ENCODE measurements at regions not wholly inside any gene's neighbourhood (a gene's known extent, or its start where the extent isn't known, plus 50 kb on each side); places are given as distances from the start of the nearest gene placed in this dataset.
A peak's percentile ranks its signal among the peaks of the same experiment; 100 is the strongest.

GRCh38 chr4:44848466-44848865, 122.1 kb upstream of the GNPDA2 start:
- TF ChIP-seq POLR2A (IDR thresholded peaks at IDR 0.05; ENCODE audit: low read depth) (no peak), POLR2AphosphoS5 (IDR thresholded peaks at IDR 0.05) (no peak), CTCF (IDR thresholded peaks at IDR 0.05) (no peak), EP300 (IDR thresholded peaks at IDR 0.05) (no peak)
- Histone ChIP-seq H3K36me3 (no peaks in the 10 kb centered on the region), H3K27me3 (no peaks in the 10 kb centered on the region), H3K27ac (replicated peaks in 1 of 4) (no peak overlapping the region), H3K9me3 (peaks cover 0 to 3% (median 0%) of the 10 kb centered on the region in 4 donors), H3K4me1 (no peaks in the 10 kb centered on the region), H3K4me3 (no peak overlapping the region)
- DNase-seq (ENCODE audit: extremely low spot score) = no peak
- intact Hi-C loops (cut with DNase I) = no loop called here

GRCh38 chr4:44845993-44846392, 119.6 kb upstream of the GNPDA2 start:
- 61% methylated on average over 4 of the region's 4 CpGs for WGBS
- Histone ChIP-seq H3K36me3 (no peaks in the 10 kb centered on the region), H3K27me3 (no peaks in the 10 kb centered on the region), H3K27ac (replicated peaks in 1 of 4) (peak overlapping the region in 1 of 4 donors; percentile 32), H3K4me1 (no peaks in the 10 kb centered on the region), H3K9me3 (no peaks in the 10 kb centered on the region), H3K4me3 (no peak overlapping the region)
- DNase-seq (ENCODE audit: extremely low spot score) = no peak
- intact Hi-C loops (cut with DNase I) = no loop called here
- no peak for TF ChIP-seq EP300 (IDR thresholded peaks at IDR 0.05)
- no peak for TF ChIP-seq POLR2A (IDR thresholded peaks at IDR 0.05; ENCODE audit: low read depth)
- TF ChIP-seq POLR2AphosphoS5 (IDR thresholded peaks at IDR 0.05) = no peak
- no peak for TF ChIP-seq CTCF (IDR thresholded peaks at IDR 0.05)

- DNase-seq (ENCODE audit: extremely low spot score) = no peak
- Histone ChIP-seq H3K4me1 (no peaks in the 10 kb centered on the region), H3K36me3 (no peaks in the 10 kb centered on the region), H3K27me3 (no peaks in the 10 kb centered on the region), H3K4me3 (no peak overlapping the region), H3K9me3 (no peaks in the 10 kb centered on the region), H3K27ac (replicated peaks in 1 of 4) (peak overlapping the region in 1 of 4 donors; percentile 32)
- WGBS = 50% methylated on average over 1 of the region's 1 CpG
- intact Hi-C loops (cut with DNase I) = no loop called here
- no peak for TF ChIP-seq POLR2A (IDR thresholded peaks at IDR 0.05; ENCODE audit: low read depth)
- TF ChIP-seq EP300 (IDR thresholded peaks at IDR 0.05) = no peak
- no peak for TF ChIP-seq POLR2AphosphoS5 (IDR thresholded peaks at IDR 0.05)
- no peak for TF ChIP-seq CTCF (IDR thresholded peaks at IDR 0.05)
Observed at GRCh38 chr4:44845309-44845708, 119.0 kb upstream of the GNPDA2 start.

- WGBS = 62% methylated on average over 4 of the region's 4 CpGs
- no peak for DNase-seq (ENCODE audit: extremely low spot score)
- no peaks in the 10 kb centered on the region for H3K9me3 ChIP-seq
- H3K4me3 ChIP-seq = no peak overlapping the region
- TF ChIP-seq POLR2A (IDR thresholded peaks at IDR 0.05; ENCODE audit: low read depth) (no peak), EP300 (IDR thresholded peaks at IDR 0.05) (no peak), CTCF (IDR thresholded peaks at IDR 0.05) (no peak), POLR2AphosphoS5 (IDR thresholded peaks at IDR 0.05) (no peak)
- no peaks in the 10 kb centered on the region for H3K36me3 ChIP-seq
- no peak overlapping the region for H3K27ac ChIP-seq (replicated peaks in 1 of 4)
- no peaks in the 10 kb centered on the region for H3K27me3 ChIP-seq
- intact Hi-C loops (cut with DNase I) = no loop called here
- H3K4me1 ChIP-seq = no peaks in the 10 kb centered on the region
Observed at GRCh38 chr4:44842531-44842930, 116.2 kb upstream of the GNPDA2 start.

GRCh38 chr4:44817930-44818329, 91.6 kb upstream of the GNPDA2 start:
- no peaks in the 10 kb centered on the region for H3K36me3 ChIP-seq
- 43% methylated on average over 2 of the region's 2 CpGs for WGBS
- H3K4me1 ChIP-seq = peaks cover 6 to 12% (median 6%) of the 10 kb centered on the region in 4 donors
- intact Hi-C loops (cut with DNase I) = no loop called here
- no peak for TF ChIP-seq CTCF (IDR thresholded peaks at IDR 0.05)
- TF ChIP-seq EP300 (IDR thresholded peaks at IDR 0.05) = no peak
- no peak for TF ChIP-seq POLR2AphosphoS5 (IDR thresholded peaks at IDR 0.05)
- TF ChIP-seq POLR2A (IDR thresholded peaks at IDR 0.05; ENCODE audit: low read depth) = no peak
- peaks cover 0 to under 1% (median 0%) of the 10 kb centered on the region in 4 donors for H3K9me3 ChIP-seq
- no peaks in the 10 kb centered on the region for H3K27me3 ChIP-seq
- peak overlapping the region in 3 of 4 donors; percentile 3 to 53 (median 40) for H3K27ac ChIP-seq (replicated peaks in 1 of 4)
- no peak overlapping the region for H3K4me3 ChIP-seq
- no peak for DNase-seq (ENCODE audit: extremely low spot score)
